ENCODE measurements at regions not wholly inside any gene's neighbourhood (a gene's known extent, or its start where the extent isn't known, plus 50 kb on each side); places are given as distances from the start of the nearest gene placed in this dataset.

DNA sequence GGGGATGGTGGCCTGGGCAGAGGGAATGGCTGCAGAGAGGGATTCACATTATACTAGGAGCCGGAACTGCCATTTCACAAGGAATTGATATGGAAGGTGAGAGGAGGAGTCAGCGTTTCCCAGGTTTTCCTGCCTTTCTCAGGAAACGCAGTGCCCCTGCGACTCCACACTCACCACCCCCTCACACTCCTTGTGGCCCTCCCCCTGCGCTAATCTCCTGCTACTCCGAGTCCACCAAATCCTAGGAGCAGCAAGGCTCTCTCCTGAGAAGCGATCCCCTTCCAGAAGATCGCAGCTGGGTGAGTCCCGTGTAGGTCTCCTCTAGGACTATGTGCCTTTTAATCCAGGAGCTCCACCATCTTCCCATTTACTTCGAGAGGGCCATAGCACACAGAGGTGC lies 140.6 kb downstream of the VAPA start:
- in situ Hi-C loops (cut with HindIII; ENCODE audit: low pct_unique_long_range_greater_than_20kb, low sequenced_read_pairs), result no loop called here
- no peak for TF ChIP-seq JUND (IDR thresholded peaks at IDR 0.05; ENCODE audit: low read depth)
- no peak for DNase-seq (ENCODE audit: low read depth in 1 of 2, low spot score in 1 of 2)

DNA sequence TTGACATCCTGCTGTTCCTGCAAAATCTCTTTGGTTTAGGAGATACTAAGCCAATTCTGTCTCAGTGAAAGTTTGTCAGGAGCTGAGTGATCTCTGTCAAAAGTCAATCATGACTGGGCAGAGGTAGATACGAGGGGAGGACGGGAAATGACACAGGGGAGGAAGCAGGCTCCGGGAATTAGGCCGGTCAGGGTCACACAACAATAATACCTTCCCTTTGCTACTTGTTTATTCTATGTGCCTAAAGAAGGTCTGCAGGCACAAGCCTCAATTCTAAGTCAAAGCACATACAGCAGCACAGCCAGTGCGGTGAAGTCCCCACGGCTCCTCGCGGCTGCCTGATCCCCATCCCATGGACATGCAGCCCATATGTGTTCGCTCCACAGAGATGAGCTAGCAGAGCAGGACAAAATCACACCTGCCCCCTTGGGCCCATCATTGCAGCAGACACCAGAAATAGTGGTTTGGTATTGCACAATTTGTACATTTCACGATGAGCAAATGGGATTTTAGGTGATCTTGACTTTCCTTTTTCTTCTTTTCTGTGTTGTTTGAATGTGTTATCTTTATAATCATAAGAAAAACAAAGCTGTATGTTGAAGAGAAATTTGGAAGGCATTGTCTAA lies 141.4 kb downstream of the VAPA start:
- no peak for DNase-seq (ENCODE audit: low read depth in 1 of 2, low spot score in 1 of 2)
- in situ Hi-C loops (cut with HindIII; ENCODE audit: low pct_unique_long_range_greater_than_20kb, low sequenced_read_pairs), result no loop called here
- TF ChIP-seq JUND (IDR thresholded peaks at IDR 0.05; ENCODE audit: low read depth), result no peak

DNA sequence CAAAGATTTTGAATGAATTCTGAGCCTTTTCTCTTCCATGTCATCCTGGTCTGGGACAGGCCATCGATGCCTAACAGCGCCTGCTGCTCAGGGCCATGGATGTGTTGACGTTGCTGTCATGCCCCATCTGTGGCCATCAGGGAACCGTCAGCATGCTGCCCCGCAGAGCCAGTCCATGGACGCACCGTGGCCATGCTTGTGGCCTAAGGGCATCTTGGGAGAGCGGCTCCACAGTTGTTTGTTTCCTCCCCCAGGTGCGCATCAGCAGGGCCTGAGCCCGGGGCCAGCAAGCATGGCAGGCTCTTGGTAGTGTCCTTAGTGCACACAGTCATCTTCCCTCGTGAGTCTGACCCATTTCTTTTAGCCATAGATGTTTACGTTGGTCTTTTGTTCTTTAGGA lies 142.7 kb downstream of the VAPA start:
- no peak for TF ChIP-seq JUND (IDR thresholded peaks at IDR 0.05; ENCODE audit: low read depth)
- in situ Hi-C loops (cut with HindIII; ENCODE audit: low pct_unique_long_range_greater_than_20kb, low sequenced_read_pairs), result no loop called here
- no peak for DNase-seq (ENCODE audit: low read depth in 1 of 2, low spot score in 1 of 2)

DNA sequence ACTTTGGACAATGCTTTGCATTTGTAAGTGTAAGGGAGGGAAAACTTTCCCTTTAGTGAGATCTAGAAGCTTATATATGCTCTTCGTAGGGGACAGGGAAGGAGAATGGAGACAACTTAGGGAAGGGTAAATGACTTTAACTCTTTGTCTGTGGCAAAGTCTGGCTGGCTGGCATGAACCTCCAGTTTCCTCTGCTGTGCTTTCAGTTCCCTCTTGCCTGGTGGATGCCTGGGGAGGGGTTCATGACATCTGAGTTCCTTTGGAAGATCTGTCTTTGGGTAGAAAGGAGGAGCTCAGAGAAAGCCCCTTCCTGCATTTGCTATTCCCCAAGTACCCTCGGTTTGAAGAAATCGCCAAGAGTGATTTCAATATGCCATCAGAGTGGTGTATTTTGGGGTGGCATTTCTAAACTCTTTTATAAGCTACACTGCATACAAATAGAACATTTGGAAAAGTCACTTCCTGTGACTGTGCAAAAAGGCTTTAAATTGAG lies 143.6 kb downstream of the VAPA start:
- TF ChIP-seq JUND (IDR thresholded peaks at IDR 0.05; ENCODE audit: low read depth), result no peak
- DNase-seq (ENCODE audit: low read depth in 1 of 2, low spot score in 1 of 2), result no peak
- in situ Hi-C loops (cut with HindIII; ENCODE audit: low pct_unique_long_range_greater_than_20kb, low sequenced_read_pairs), result no loop called here

DNA sequence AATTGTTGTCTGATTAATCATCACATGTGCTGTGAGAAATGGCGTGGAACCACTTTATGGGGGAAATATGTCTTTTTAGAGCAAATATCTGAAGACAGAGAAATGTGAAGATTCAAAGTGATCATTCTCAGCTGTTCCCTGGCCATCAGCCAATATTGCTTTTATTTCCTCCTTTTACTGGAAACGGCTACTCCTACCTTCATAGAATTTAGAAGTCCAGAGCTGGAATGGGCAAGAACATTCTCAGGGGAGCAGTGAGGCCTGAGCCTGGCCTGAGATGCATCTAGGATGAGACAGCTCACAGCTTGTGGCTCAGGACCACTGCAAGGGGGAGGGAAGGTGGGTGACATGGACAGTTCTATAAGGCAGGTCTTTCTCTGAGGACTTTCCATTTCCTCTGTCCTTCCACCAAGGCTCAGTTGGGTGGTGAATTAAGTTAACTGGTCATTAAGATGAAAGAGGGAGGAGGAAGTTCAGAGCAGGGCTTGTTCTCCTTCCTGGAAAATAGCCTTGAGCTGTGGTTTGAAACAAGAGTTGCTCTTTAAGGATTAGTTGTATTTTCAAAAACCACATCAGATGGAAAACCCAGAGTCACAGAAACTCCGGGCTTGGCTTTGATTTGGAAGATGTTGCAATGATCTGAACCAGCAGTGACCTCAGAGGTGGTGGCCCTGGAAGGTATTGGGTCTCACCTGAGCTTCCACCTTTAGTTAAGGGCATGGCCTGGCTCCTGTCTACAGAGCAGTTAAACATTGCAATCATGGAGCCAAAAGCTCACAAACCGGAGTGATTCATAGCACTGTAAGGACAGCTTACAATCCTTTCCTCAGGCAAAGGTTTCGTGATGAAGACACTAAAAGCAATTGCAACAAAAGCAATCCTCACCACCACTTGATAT lies 144.3 kb downstream of the VAPA start:
- DNase-seq (ENCODE audit: low read depth in 1 of 2, low spot score in 1 of 2), result no peak
- in situ Hi-C loops (cut with HindIII; ENCODE audit: low pct_unique_long_range_greater_than_20kb, low sequenced_read_pairs), result no loop called here
- no peak for TF ChIP-seq JUND (IDR thresholded peaks at IDR 0.05; ENCODE audit: low read depth)

DNA sequence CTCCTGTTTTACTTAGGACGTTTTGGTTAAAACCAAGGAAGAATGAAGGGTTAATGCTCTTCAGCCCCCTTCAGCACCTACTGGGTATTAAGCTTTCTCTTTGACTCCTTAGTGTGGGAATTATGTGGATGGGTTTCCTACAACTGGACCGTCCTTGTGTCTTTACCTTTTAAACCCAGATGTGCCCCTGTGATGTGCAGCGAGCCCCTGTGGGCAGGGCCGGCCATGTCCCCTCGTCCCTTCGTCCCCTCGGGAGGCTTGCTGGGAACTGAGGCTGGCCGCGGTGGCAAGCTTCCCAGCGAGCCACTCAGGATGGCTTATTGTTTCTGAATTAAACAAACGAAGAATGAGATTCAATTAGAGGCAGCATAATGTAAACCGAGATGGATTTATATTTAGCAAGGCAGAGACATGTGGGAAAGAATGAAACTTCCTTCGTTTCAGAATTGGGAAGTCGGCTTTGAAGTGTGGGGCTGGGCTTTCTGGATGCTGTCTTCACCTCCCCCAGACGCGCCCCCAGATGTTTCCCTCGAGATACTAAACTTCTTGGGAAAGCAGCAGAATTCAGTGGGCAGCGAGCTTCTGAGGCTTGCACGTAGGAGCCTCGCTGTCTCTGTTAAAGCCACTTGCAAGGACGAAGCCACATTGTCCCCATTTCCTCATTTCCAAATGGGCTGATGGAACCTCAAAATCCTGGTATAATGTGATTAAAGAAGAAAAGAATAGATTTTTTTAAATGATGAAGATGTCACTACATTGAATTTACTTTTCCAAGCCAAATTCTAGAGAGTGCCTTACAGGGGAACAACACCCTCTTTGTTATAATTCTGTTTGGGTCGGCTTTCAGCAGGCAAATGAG lies 146.0 kb downstream of the VAPA start:
- TF ChIP-seq JUND (IDR thresholded peaks at IDR 0.05; ENCODE audit: low read depth), result no peak
- no peak for DNase-seq (ENCODE audit: low read depth in 1 of 2, low spot score in 1 of 2)
- in situ Hi-C loops (cut with HindIII; ENCODE audit: low pct_unique_long_range_greater_than_20kb, low sequenced_read_pairs), result no loop called here

DNA sequence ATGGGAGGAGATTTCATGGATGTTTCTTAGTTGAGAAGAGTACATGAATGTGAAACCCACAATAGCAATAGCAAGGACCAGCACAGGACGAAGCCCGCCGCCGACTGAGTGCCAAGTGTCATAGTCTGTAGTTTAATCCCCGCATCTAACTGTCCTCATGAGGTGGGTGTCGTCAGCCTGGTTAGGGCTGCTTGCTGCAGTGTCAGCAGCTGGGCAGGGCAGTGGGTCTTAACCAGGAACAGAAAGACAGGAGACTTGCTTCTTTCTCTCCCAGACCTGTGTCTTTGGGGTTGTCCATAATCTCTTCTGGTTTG lies 146.6 kb downstream of the VAPA start:
- no peak for TF ChIP-seq JUND (IDR thresholded peaks at IDR 0.05; ENCODE audit: low read depth)
- no peak for DNase-seq (ENCODE audit: low read depth in 1 of 2, low spot score in 1 of 2)
- in situ Hi-C loops (cut with HindIII; ENCODE audit: low pct_unique_long_range_greater_than_20kb, low sequenced_read_pairs), result no loop called here

DNA sequence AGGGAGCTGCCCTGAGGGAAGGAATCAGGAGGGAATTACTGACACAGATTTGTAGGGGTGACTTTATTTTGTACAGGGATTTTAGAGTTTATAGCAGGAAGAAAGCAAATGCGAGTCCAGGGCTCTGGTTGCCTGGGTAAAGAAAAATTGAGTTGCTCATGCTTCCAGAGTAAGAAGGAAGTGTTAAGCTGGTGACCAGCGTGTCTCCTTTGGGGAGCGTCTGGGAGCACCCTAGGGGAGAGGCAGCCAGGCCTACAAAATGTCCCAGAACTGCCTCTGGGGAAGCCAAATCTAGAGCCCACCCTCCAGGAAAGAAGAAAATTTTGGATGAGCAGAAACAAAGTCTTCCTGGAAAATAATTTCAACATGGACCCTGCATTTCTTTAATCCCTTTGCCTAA lies 147.0 kb downstream of the VAPA start:
- in situ Hi-C loops (cut with HindIII; ENCODE audit: low pct_unique_long_range_greater_than_20kb, low sequenced_read_pairs), result no loop called here
- TF ChIP-seq JUND (IDR thresholded peaks at IDR 0.05; ENCODE audit: low read depth), result no peak
- no peak for DNase-seq (ENCODE audit: low read depth in 1 of 2, low spot score in 1 of 2)

DNA sequence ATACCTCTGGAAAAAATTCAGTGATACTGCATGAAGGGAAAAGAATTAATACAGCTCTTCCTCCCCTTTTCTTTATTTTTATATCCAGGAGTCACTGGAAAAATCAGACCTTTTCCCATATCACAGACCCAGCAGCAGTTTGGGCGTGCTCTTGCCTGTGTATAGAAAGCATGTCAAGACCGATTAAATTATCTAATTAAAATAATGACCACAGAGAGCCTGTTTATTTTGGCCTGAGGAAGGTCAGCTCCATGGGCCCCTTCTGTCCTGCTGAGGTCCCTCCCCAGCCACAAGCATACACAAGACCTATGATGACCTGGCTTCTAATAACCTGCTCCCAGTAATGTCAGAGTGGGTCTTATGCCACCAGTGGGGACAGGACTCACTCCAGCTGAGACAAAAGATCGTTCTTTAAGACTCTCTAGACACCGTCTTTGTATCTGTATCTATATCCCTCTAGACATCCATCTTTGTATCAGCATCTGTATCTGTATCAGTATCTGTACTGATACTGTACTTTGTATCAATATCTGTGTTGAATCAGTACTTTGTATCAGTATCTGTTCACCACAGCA lies 147.8 kb downstream of the VAPA start:
- DNase-seq (ENCODE audit: low read depth in 1 of 2, low spot score in 1 of 2), result no peak
- in situ Hi-C loops (cut with HindIII; ENCODE audit: low pct_unique_long_range_greater_than_20kb, low sequenced_read_pairs), result no loop called here
- TF ChIP-seq JUND (IDR thresholded peaks at IDR 0.05; ENCODE audit: low read depth), result no peak

DNA sequence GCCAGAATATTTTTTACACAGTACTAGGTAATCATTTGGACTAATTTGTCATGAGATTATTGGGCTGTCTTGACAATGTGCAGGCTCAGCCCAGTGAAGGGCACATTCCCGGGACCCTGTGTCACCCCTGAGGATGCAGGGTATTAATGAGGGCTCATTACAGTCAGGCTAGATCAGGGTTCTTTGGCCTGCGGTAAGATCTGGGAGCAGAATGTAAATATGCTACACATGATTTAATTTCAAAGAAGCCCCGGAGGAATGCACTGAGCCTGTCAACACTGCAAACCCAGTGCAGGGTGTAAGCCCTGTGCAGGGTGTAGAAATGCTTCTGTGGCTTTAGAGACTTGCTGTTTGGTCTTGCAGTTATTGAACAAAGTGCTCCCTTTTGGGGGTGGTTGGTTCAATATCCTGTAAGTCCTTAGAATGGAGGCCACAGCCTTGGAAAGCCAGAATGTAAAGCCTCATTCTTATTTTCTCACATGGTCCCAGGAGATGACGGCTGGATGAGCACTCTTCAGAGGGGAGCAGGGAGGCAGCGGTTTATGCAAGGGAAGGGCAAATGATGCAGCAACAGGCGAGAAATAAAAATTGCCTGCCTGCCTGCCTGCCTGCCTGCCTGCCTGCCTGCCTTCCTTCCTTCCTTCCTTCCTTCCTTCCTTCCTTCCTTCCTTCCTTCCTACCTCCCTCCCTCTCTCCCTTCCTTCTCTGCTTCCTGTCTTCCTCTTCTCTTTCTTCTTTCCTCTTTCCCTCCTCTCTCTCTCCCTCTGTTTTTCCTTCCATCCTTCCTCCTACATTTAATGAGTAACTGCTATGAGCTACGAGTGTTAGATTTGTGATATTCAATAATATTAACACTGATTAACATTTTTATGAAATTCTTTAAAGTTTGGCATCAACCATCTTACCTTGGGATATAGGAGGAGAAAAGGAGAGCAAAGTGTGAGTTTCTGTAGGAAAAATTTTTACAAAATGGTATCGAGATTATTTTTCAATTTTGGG lies 148.8 kb downstream of the VAPA start:
- no peak for DNase-seq (ENCODE audit: low read depth in 1 of 2, low spot score in 1 of 2)
- in situ Hi-C loops (cut with HindIII; ENCODE audit: low pct_unique_long_range_greater_than_20kb, low sequenced_read_pairs), result no loop called here
- TF ChIP-seq JUND (IDR thresholded peaks at IDR 0.05; ENCODE audit: low read depth), result no peak

DNA sequence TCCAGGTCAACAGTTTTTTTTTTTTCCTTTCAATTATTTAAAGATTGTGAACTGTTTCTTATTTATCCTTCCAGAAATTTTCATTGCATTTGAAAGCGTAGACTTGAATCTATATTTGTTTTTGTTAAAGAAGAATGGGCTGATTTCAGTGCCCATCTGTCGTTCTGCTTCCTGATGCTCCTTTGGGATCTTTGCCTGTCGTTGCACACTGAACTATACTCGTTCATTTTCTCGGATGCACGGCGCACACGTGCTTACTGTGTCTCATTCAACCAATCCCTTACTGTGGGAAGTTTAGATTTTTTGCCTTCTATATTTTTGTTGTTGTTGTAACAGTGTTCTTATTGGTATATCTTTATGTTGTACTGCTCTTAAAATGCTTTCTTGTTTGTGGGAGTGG lies 149.7 kb downstream of the VAPA start:
- DNase-seq (ENCODE audit: low read depth in 1 of 2, low spot score in 1 of 2), result no peak
- in situ Hi-C loops (cut with HindIII; ENCODE audit: low pct_unique_long_range_greater_than_20kb, low sequenced_read_pairs), result no loop called here
- no peak for TF ChIP-seq JUND (IDR thresholded peaks at IDR 0.05; ENCODE audit: low read depth)

All from T47D (cell line).